Astrocyte of the spinal cord (primary cell): ENCODE measurements at regions not wholly inside any gene's neighbourhood (a gene's known extent, or its start where the extent isn't known, plus 50 kb on each side); places are given as distances from the start of the nearest gene placed in this dataset.

Source experiments
- DNase-seq: peaks from one replicate; pipeline ENCODE4 v3.0.0; 2011; ENCODE audit warnings: low read depth, low spot score
- H3K4me3 ChIP-seq: 2 replicates; pipeline ENCODE4 v1.5.1; 2011; ENCODE audit warnings: low read depth, mild to moderate bottlenecking, low read length, moderate library complexity
- CTCF ChIP-seq: IDR thresholded peaks from 2 replicates; pipeline ENCODE4 v1.5.1; 2012; ENCODE audit warnings: low read depth, mild to moderate bottlenecking, low read length, inconsistent platforms
- in situ Hi-C: cut with HindIII; loops from 2 replicates; pipeline ENCODE4 v1.10.0; 2017; ENCODE audit warnings: low sequenced_read_pairs

GRCh38 chr18:55996717-55997116 lies 408.7 kb upstream of the TCF4 start:
- in situ Hi-C loops = no loop called here
- DNase-seq = no peak
- TF ChIP-seq CTCF = no peak
- no peak overlapping the region for H3K4me3 ChIP-seq

GRCh38 chr18:55990186-55990585 lies 402.2 kb upstream of the TCF4 start:
- no peak overlapping the region for H3K4me3 ChIP-seq
- TF ChIP-seq CTCF = no peak
- DNase-seq = no peak
- in situ Hi-C loops = no loop called here

- no peak for DNase-seq
- H3K4me3 ChIP-seq = no peak overlapping the region
- TF ChIP-seq CTCF = no peak
- in situ Hi-C loops = no loop called here
Observed at GRCh38 chr18:55988537-55988936, 400.5 kb upstream of the TCF4 start.

- in situ Hi-C loops = no loop called here
- no peak overlapping the region for H3K4me3 ChIP-seq
- no peak for TF ChIP-seq CTCF
- no peak for DNase-seq
Observed at GRCh38 chr18:55983433-55983832, 395.4 kb upstream of the TCF4 start.

- no peak for TF ChIP-seq CTCF
- DNase-seq = no peak
- in situ Hi-C loops = no loop called here
- H3K4me3 ChIP-seq = no peak overlapping the region
Observed at GRCh38 chr18:55982992-55983391, 395.0 kb upstream of the TCF4 start.

- in situ Hi-C loops = no loop called here
- TF ChIP-seq CTCF = no peak
Observed at GRCh38 chr18:55981712-55982475, 393.9 kb upstream of the TCF4 start.

More at GRCh38 chr18:55981712-55982475, 393.9 kb upstream of the TCF4 start:
- no peak for DNase-seq
- H3K4me3 ChIP-seq = no peak overlapping the region
